ENCODE measurements at regions not wholly inside any gene's neighbourhood (a gene's known extent, or its start where the extent isn't known, plus 50 kb on each side); places are given as distances from the start of the nearest gene placed in this dataset.

- DNase-seq (ENCODE audit: low spot score), result no peak
Measured at GRCh38 chr10:35704401-35704800, 62.3 kb upstream of the FZD8 start.

- DNase-seq (ENCODE audit: low spot score), result no peak
Measured at GRCh38 chr10:35700487-35700882, 58.4 kb upstream of the FZD8 start.

GRCh38 chr10:35699848-35700486, 57.9 kb upstream of the FZD8 start:
- DNase-seq (ENCODE audit: low spot score), result no peak

GRCh38 chr10:35696392-35697287, 54.5 kb upstream of the FZD8 start:
- DNase-seq (ENCODE audit: low spot score), result no peak

- DNase-seq (ENCODE audit: low spot score), result no peak
Measured at GRCh38 chr10:35693800-35694199, 51.7 kb upstream of the FZD8 start.
